Osteocyte (in vitro differentiated cells): ENCODE measurements at regions not wholly inside any gene's neighbourhood (a gene's known extent, or its start where the extent isn't known, plus 50 kb on each side); places are given as distances from the start of the nearest gene placed in this dataset.
A peak's percentile ranks its signal among the peaks of the same experiment; 100 is the strongest.

Source experiments
- DNase-seq: peaks from one replicate; pipeline ENCODE4 v3.0.0; 2021; ENCODE audit warnings: mixed read lengths; ENCODE audit not compliant: unreplicated experiment; ENCODE audit errors: extremely low spot score
- H3K27ac Mint-ChIP-seq: one replicate; pipeline ENCODE4 v1.8.0; 2021; ENCODE audit warnings: mild to moderate bottlenecking, mixed read lengths; ENCODE audit not compliant: unreplicated experiment
- H3K27me3 Mint-ChIP-seq: one replicate; pipeline ENCODE4 v1.8.0; 2021; ENCODE audit warnings: mixed read lengths; ENCODE audit not compliant: unreplicated experiment
- H3K36me3 Mint-ChIP-seq: one replicate; pipeline ENCODE4 v1.8.0; 2021; ENCODE audit warnings: mixed read lengths; ENCODE audit not compliant: unreplicated experiment
- H3K4me1 Mint-ChIP-seq: one replicate; pipeline ENCODE4 v1.8.0; 2021; ENCODE audit warnings: mixed read lengths; ENCODE audit not compliant: unreplicated experiment
- H3K4me3 Mint-ChIP-seq: one replicate; pipeline ENCODE4 v1.8.0; 2021; ENCODE audit warnings: mild to moderate bottlenecking, moderate library complexity, mixed read lengths; ENCODE audit not compliant: unreplicated experiment
- H3K9me3 Mint-ChIP-seq: one replicate; pipeline ENCODE4 v1.8.0; 2021; ENCODE audit warnings: mixed read lengths; ENCODE audit not compliant: unreplicated experiment
- TF ChIP-seq, protein P1 (sequence below): fragments of 200-600 bp; sonication (generic); IDR thresholded peaks from 2 replicates; pipeline ENCODE4 v1.5.0; 2021; ENCODE audit warnings: antibody characterized with exemption, mild to moderate bottlenecking, moderate library complexity

DNA sequence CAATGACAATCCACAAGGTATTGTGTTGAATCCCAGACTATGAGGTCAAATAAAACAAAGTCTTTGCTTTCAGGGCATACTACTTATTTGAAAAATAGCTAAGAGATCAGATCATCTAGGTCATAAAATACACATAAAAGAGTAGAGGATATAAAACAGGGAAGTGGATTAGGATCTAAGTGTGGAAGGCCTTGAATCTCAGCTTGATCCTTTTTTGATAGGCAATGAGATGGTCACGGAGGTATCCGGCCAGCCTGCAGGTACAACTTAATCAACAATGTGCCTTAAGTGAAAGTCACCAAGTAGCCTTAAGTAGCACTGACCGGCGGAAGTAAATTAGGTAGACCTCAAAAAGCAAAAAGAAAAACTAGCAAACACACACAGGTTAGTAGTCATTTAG, 901.7 kb downstream of the KCNJ2 start:
- DNase-seq, result no peak
- H3K36me3 Mint-ChIP-seq, result no peaks in the 10 kb centered on the region
- H3K4me1 Mint-ChIP-seq, result peaks cover 6% of the 10 kb centered on the region
- H3K27me3 Mint-ChIP-seq, result no peaks in the 10 kb centered on the region
- no peak overlapping the region for H3K27ac Mint-ChIP-seq
- TF ChIP-seq, protein P1, sequence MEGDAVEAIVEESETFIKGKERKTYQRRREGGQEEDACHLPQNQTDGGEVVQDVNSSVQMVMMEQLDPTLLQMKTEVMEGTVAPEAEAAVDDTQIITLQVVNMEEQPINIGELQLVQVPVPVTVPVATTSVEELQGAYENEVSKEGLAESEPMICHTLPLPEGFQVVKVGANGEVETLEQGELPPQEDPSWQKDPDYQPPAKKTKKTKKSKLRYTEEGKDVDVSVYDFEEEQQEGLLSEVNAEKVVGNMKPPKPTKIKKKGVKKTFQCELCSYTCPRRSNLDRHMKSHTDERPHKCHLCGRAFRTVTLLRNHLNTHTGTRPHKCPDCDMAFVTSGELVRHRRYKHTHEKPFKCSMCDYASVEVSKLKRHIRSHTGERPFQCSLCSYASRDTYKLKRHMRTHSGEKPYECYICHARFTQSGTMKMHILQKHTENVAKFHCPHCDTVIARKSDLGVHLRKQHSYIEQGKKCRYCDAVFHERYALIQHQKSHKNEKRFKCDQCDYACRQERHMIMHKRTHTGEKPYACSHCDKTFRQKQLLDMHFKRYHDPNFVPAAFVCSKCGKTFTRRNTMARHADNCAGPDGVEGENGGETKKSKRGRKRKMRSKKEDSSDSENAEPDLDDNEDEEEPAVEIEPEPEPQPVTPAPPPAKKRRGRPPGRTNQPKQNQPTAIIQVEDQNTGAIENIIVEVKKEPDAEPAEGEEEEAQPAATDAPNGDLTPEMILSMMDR, result no peak
- H3K4me3 Mint-ChIP-seq, result no peak overlapping the region
- H3K9me3 Mint-ChIP-seq, result no peaks in the 10 kb centered on the region

DNA sequence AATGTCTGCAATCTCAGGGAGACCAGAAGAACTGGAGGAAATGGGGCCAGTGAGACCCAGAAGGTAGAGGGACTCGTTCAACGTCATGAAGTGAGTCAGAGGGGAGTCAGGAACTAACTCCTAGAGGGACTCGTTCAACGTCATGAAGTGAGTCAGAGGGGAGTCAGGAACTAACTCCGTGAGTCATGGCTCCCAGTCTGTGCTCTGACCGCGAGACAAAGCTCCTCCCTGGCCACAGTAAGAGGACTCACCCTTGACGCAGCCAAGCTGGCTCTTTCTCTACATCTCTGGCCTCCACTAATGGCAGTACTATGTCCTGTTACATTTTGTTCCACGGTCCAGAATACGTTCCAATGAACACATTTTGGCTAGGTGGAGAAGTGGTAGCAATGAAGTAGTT, 902.5 kb downstream of the KCNJ2 start:
- Mint-ChIP-seq H3K27ac (peak overlapping the region; percentile 39), H3K36me3 (no peaks in the 10 kb centered on the region), H3K27me3 (no peaks in the 10 kb centered on the region), H3K9me3 (no peaks in the 10 kb centered on the region), H3K4me1 (peaks cover 6% of the 10 kb centered on the region), H3K4me3 (no peak overlapping the region)
- TF ChIP-seq, protein P1, result no peak
- no peak for DNase-seq

DNA sequence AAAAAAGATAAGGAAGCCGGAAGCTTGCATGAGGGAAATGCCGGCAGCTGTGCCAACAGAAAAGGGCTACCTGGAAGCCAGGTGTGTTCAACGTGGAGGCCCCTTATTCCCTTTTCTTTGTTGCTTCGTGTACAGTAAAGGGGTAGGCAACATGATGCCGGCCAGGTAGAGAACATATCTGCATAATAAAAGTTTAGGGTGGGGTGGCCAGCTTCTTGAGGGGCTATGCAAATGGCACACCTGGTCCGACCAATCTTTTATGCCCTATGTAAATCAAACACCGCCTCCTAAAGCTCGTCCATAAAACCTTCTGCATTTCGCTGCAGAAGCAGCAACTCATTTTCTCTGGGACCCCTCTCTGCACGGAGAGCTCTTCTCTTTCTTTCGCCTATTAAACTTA, 911.6 kb downstream of the KCNJ2 start:
- no peaks in the 10 kb centered on the region for H3K4me1 Mint-ChIP-seq
- H3K27ac Mint-ChIP-seq, result no peak overlapping the region
- H3K9me3 Mint-ChIP-seq, result no peaks in the 10 kb centered on the region
- H3K36me3 Mint-ChIP-seq, result no peaks in the 10 kb centered on the region
- TF ChIP-seq, protein P1, result no peak
- DNase-seq, result no peak
- no peak overlapping the region for H3K4me3 Mint-ChIP-seq
- H3K27me3 Mint-ChIP-seq, result no peaks in the 10 kb centered on the region

DNA sequence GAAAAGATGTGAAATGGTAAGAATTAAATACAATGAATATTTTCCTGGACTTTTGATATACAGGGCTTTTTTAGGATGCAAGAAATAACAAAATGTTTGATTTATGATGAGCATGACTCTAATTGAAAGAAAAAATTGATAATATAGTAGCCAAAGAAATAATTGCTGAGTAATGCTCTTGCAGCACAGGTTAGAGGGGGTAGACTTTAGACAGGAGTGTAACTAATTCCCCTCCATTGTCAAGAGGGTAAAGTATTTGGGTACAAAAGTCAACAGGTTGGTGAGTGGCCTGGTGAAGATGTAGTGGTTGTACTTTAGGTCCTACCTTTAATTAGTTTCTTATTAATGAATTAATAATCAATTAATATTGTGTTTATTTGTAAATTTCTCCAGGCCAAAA, 912.3 kb downstream of the KCNJ2 start:
- TF ChIP-seq, protein P1, result no peak
- H3K27ac Mint-ChIP-seq, result no peak overlapping the region
- no peak for DNase-seq
- H3K36me3 Mint-ChIP-seq, result no peaks in the 10 kb centered on the region
- H3K4me1 Mint-ChIP-seq, result no peaks in the 10 kb centered on the region
- H3K27me3 Mint-ChIP-seq, result peaks cover 4% of the 10 kb centered on the region
- no peak overlapping the region for H3K4me3 Mint-ChIP-seq
- H3K9me3 Mint-ChIP-seq, result no peaks in the 10 kb centered on the region

DNA sequence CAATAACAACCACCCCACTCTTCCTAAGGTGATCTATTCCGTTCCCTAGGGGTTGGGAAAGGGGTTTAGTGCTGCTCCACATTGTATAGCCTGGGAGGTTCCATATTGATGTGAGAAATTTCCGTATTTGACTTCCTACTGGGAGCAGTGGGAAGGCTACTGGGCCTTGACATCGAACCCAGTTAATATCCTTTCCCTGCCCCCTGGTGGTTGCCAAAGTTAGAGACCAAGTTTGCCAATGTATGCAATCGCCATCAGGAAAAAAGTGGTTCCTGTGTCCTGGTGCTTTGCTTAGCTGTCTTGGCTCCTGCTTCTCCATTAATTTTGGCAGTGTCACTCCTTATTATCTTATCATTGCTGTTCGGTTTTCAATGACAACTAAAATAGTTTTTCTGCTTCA, 914.9 kb downstream of the KCNJ2 start:
- no peaks in the 10 kb centered on the region for H3K9me3 Mint-ChIP-seq
- TF ChIP-seq, protein P1, result peak; percentile 55
- DNase-seq, result no peak
- no peak overlapping the region for H3K27ac Mint-ChIP-seq
- H3K4me3 Mint-ChIP-seq, result no peak overlapping the region
- no peaks in the 10 kb centered on the region for H3K36me3 Mint-ChIP-seq
- H3K4me1 Mint-ChIP-seq, result no peaks in the 10 kb centered on the region
- peaks cover 7% of the 10 kb centered on the region for H3K27me3 Mint-ChIP-seq
